GM19023 (cell line): ENCODE measurements at regions not wholly inside any gene's neighbourhood (a gene's known extent, or its start where the extent isn't known, plus 50 kb on each side); places are given as distances from the start of the nearest gene placed in this dataset.
"Not testable (repeated sequence)": the region's sequence is repeated elsewhere in the genome, so short reads cannot be mapped to it uniquely, and the experiment has no call there.

Source experiments
- ATAC-seq: cut with Tn5 transposase; IDR thresholded peaks from one replicate; pipeline ENCODE4 v1.9.1; 2021; ENCODE audit warnings: mild to moderate bottlenecking, moderate library complexity; ENCODE audit not compliant: unreplicated experiment

- ATAC-seq, result no peak
These were observed 110.9 kb upstream of the ENPEP start for GRCh38 chr4:110364911-110365520.

- no peak for ATAC-seq
These were observed 114.0 kb upstream of the ENPEP start for GRCh38 chr4:110361921-110362320.

- ATAC-seq, result no peak
These were observed 116.9 kb upstream of the ENPEP start for GRCh38 chr4:110359076-110359475.

GRCh38 chr4:110357521-110357920 lies 118.4 kb upstream of the ENPEP start:
- no peak for ATAC-seq

- ATAC-seq, result no peak
These were observed 121.5 kb upstream of the ENPEP start for GRCh38 chr4:110354460-110354859.

GRCh38 chr4:110352670-110353442 lies 123.1 kb upstream of the ENPEP start:
- no peak for ATAC-seq

- no peak for ATAC-seq
These were observed 127.1 kb upstream of the ENPEP start for GRCh38 chr4:110348711-110349383.

- ATAC-seq, result no peak
These were observed 128.2 kb upstream of the ENPEP start for GRCh38 chr4:110347805-110348204.

- no peak for ATAC-seq
These were observed 131.8 kb upstream of the ENPEP start for GRCh38 chr4:110344165-110344564.

GRCh38 chr4:110343534-110343933 lies 132.4 kb upstream of the ENPEP start:
- ATAC-seq, result no peak

GRCh38 chr4:110341118-110341517 lies 134.8 kb upstream of the ENPEP start:
- ATAC-seq, result not testable (repeated sequence)

- ATAC-seq, result no peak
These were observed 137.0 kb upstream of the ELOVL6 start for GRCh38 chr4:110335399-110335798.

- no peak for ATAC-seq
These were observed 134.1 kb upstream of the ELOVL6 start for GRCh38 chr4:110332483-110332882.

- ATAC-seq, result not testable (repeated sequence)
These were observed 128.0 kb upstream of the ELOVL6 start for GRCh38 chr4:110326426-110326825.

- ATAC-seq, result peak; percentile 52
These were observed 112.4 kb upstream of the ELOVL6 start for GRCh38 chr4:110310795-110311194.

- no peak for ATAC-seq
These were observed 111.3 kb upstream of the ELOVL6 start for GRCh38 chr4:110309675-110310074.

GRCh38 chr4:110306303-110306702 lies 107.9 kb upstream of the ELOVL6 start:
- ATAC-seq, result no peak

GRCh38 chr4:110305455-110305854 lies 107.0 kb upstream of the ELOVL6 start:
- ATAC-seq, result no peak

- ATAC-seq, result peak; percentile 70
These were observed 98.5 kb upstream of the ELOVL6 start for GRCh38 chr4:110296892-110297291.

GRCh38 chr4:110294165-110294564 lies 95.8 kb upstream of the ELOVL6 start:
- ATAC-seq, result no peak

GRCh38 chr4:110292994-110293744 lies 94.8 kb upstream of the ELOVL6 start:
- no peak for ATAC-seq
